ENCODE measurements at regions not wholly inside any gene's neighbourhood (a gene's known extent, or its start where the extent isn't known, plus 50 kb on each side); places are given as distances from the start of the nearest gene placed in this dataset.
"Not testable (repeated sequence)": the region's sequence is repeated elsewhere in the genome, so short reads cannot be mapped to it uniquely, and the experiment has no call there.

GRCh38 chr6:56838965-56839364 lies 115.9 kb upstream of the BEND6 start:
- DNase-seq (ENCODE audit: low spot score) = no peak

GRCh38 chr6:56838016-56838555 lies 116.8 kb upstream of the BEND6 start:
- no peak for DNase-seq (ENCODE audit: low spot score)

GRCh38 chr6:56837322-56837894 lies 117.5 kb upstream of the BEND6 start:
- DNase-seq (ENCODE audit: low spot score) = no peak

- no peak for DNase-seq (ENCODE audit: low spot score)
Observed at GRCh38 chr6:56835612-56836011, 119.3 kb upstream of the BEND6 start.

- no peak for DNase-seq (ENCODE audit: low spot score)
Observed at GRCh38 chr6:56833873-56834272, 121.0 kb upstream of the BEND6 start.

- no peak for DNase-seq (ENCODE audit: low spot score)
Observed at GRCh38 chr6:56833127-56833791, 121.6 kb upstream of the BEND6 start.

- DNase-seq (ENCODE audit: low spot score) = no peak
Observed at GRCh38 chr6:56832225-56832624, 122.7 kb upstream of the BEND6 start.

GRCh38 chr6:56831334-56831733 lies 123.6 kb upstream of the BEND6 start:
- no peak for DNase-seq (ENCODE audit: low spot score)

GRCh38 chr6:56827908-56828649 lies 126.8 kb upstream of the BEND6 start:
- no peak for DNase-seq (ENCODE audit: low spot score)

- not testable (repeated sequence) for DNase-seq (ENCODE audit: low spot score)
Observed at GRCh38 chr6:56824431-56824830, 130.5 kb upstream of the BEND6 start.

GRCh38 chr6:56821005-56821432 lies 133.9 kb upstream of the BEND6 start:
- DNase-seq (ENCODE audit: low spot score) = no peak

GRCh38 chr6:56820060-56820459 lies 134.8 kb upstream of the BEND6 start:
- DNase-seq (ENCODE audit: low spot score) = no peak

GRCh38 chr6:56819604-56820003 lies 135.3 kb upstream of the BEND6 start:
- no peak for DNase-seq (ENCODE audit: low spot score)

- DNase-seq (ENCODE audit: low spot score) = no peak
Observed at GRCh38 chr6:56816370-56816769, 138.5 kb upstream of the BEND6 start.

- DNase-seq (ENCODE audit: low spot score) = no peak
Observed at GRCh38 chr6:56815436-56815835, 139.5 kb upstream of the BEND6 start.

GRCh38 chr6:56814802-56815201 lies 140.1 kb upstream of the BEND6 start:
- no peak for DNase-seq (ENCODE audit: low spot score)

- DNase-seq (ENCODE audit: low spot score) = peak; percentile 32
Observed at GRCh38 chr6:56814308-56814707, 140.6 kb upstream of the BEND6 start.

GRCh38 chr6:56812851-56813250 lies 142.1 kb upstream of the BEND6 start:
- not testable (repeated sequence) for DNase-seq (ENCODE audit: low spot score)

- DNase-seq (ENCODE audit: low spot score) = no peak
Observed at GRCh38 chr6:56808871-56809359, 146.0 kb upstream of the BEND6 start.

GRCh38 chr6:56807989-56808337 lies 146.9 kb upstream of the BEND6 start:
- DNase-seq (ENCODE audit: low spot score) = no peak

GRCh38 chr6:56807326-56807988 lies 147.4 kb upstream of the BEND6 start:
- DNase-seq (ENCODE audit: low spot score) = no peak

GRCh38 chr6:56806368-56806767 lies 148.5 kb upstream of the BEND6 start:
- DNase-seq (ENCODE audit: low spot score) = no peak
